Peyer's patch (tissue), 4 donors: ENCODE measurements at regions not wholly inside any gene's neighbourhood (a gene's known extent, or its start where the extent isn't known, plus 50 kb on each side); places are given as distances from the start of the nearest gene placed in this dataset.

Experiments used
- DNase-seq, 3 donors: peaks; one replicate each; pipeline ENCODE4 v3.0.0-alpha.2; 2017 to 2019
- H3K27ac ChIP-seq, 4 donors: fragments of 200-600 bp; sonication (generic); one replicate each; pipeline ENCODE4 v1.5.1; 2016 to 2019
- H3K27me3 ChIP-seq, 2 donors: fragments of 200-600 bp; sonication (generic); one replicate each; pipeline ENCODE4 v1.5.1; 2019
- H3K36me3 ChIP-seq, 3 donors: fragments of 200-600 bp; sonication (generic); one replicate each; pipeline ENCODE4 v1.5.1; 2016 to 2019
- H3K4me1 ChIP-seq, 4 donors: fragments of 200-600 bp; sonication (generic); one replicate each; pipeline ENCODE4 v1.5.1; 2016 to 2019
- H3K4me3 ChIP-seq, 4 donors: fragments of 200-600 bp; sonication (generic); 1 replicate in 3 of 4; 2 replicates in 1 of 4; pipeline ENCODE4 v1.5.1; 2016 to 2019; ENCODE audit warnings: mild to moderate bottlenecking in 1 of 4
- H3K9me3 ChIP-seq, 4 donors: fragments of 200-600 bp; sonication (generic); one replicate each; pipeline ENCODE4 v1.5.1; 2016 to 2019; ENCODE audit warnings: mild to moderate bottlenecking in 1 of 4
- POLR2A ChIP-seq, 2 donors: fragments of 450-650 bp; IDR thresholded peaks; one replicate each; pipeline ENCODE4 v1.5.1; 2017; ENCODE audit warnings: antibody characterized with exemption in 2 of 2, mild to moderate bottlenecking in 2 of 2, moderate library complexity in 2 of 2
- TF ChIP-seq, protein P1 (sequence below), 6 experiments: fragments of 450-650 bp in 4 of 6; fragments of 200-600 bp in 2 of 6; sonication (generic) in 1 of 6; IDR thresholded peaks; one replicate each; pipeline ENCODE4 v1.5.1; 2017 to 2019; ENCODE audit warnings: antibody characterized with exemption in 6 of 6, mild to moderate bottlenecking in 3 of 6, moderate library complexity in 1 of 6

DNA sequence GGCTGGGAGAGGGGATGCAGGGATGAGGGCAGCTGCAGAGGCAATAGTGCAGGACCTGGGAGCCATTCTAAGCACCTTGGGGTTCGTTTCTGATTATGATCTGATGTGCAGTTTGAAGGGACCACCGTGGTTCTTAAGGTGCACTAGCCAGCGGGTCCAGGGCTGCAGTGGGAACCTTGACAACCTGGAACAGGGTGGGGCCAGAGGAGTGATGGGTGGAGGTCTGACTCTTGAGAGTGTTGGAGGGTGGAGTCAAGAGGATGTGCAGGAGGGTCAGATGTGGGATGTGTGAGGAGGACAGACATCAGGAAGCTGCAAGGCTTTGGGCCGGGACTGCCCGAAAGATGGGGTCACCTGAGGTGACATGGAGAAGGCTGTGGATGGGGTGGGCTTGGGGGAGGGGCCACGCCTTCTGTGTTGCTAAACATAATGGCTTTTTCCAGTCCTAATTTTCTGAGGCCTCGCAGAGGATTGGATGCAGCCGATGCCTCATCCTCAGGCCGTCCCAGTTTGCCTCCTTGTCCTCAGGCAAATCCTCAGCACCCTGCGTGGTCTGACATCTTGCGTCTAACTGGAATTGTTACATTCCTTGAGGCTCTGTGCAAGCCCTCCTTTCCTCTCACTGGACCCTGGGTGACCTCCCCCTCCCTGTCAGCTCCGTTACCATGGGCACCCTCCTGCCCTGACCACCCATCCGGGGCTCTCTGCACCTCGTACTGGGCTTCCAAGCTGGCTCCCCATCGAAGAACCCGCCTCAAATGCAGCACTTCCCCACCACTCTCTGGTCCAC lies 61.4 kb upstream of the TRPM1 start:
- Histone ChIP-seq H3K27ac (no peak overlapping the region), H3K9me3 (no peaks in the 10 kb centered on the region), H3K4me1 (no peaks in the 10 kb centered on the region), H3K27me3 (no peaks in the 10 kb centered on the region), H3K4me3 (no peak overlapping the region), H3K36me3 (no peaks in the 10 kb centered on the region)
- TF ChIP-seq, protein P1, sequence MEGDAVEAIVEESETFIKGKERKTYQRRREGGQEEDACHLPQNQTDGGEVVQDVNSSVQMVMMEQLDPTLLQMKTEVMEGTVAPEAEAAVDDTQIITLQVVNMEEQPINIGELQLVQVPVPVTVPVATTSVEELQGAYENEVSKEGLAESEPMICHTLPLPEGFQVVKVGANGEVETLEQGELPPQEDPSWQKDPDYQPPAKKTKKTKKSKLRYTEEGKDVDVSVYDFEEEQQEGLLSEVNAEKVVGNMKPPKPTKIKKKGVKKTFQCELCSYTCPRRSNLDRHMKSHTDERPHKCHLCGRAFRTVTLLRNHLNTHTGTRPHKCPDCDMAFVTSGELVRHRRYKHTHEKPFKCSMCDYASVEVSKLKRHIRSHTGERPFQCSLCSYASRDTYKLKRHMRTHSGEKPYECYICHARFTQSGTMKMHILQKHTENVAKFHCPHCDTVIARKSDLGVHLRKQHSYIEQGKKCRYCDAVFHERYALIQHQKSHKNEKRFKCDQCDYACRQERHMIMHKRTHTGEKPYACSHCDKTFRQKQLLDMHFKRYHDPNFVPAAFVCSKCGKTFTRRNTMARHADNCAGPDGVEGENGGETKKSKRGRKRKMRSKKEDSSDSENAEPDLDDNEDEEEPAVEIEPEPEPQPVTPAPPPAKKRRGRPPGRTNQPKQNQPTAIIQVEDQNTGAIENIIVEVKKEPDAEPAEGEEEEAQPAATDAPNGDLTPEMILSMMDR (IDR thresholded peaks at IDR 0.05), result no peak
- no peak for TF ChIP-seq POLR2A (IDR thresholded peaks at IDR 0.05)
- DNase-seq, result no peak

GRCh38 chr15:31163769-31164572 lies 62.4 kb upstream of the TRPM1 start:
- no peaks in the 10 kb centered on the region for H3K4me1 ChIP-seq
- no peak overlapping the region for H3K4me3 ChIP-seq
- H3K27me3 ChIP-seq, result no peaks in the 10 kb centered on the region
- no peak overlapping the region for H3K27ac ChIP-seq
- no peaks in the 10 kb centered on the region for H3K36me3 ChIP-seq
- no peak for DNase-seq
- TF ChIP-seq, protein P1 (IDR thresholded peaks at IDR 0.05), result no peak
- no peak for TF ChIP-seq POLR2A (IDR thresholded peaks at IDR 0.05)
- H3K9me3 ChIP-seq, result no peaks in the 10 kb centered on the region

DNA sequence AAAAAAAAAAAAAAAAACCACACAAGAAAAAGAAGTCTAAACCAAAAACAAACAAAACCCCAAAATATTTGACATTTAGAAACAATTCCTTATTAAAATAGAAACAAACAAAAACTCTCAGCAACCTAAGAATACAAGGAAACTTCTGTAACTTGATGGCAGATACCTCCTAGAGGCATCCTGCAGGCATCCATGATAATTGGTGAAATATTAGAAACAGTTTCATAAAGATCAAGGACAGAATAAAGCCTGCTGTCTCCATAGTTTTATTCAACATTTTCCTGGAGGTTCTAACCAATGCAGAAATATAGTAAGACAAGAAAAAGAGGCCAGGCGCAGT lies 63.0 kb upstream of the TRPM1 start:
- Histone ChIP-seq H3K27me3 (no peaks in the 10 kb centered on the region), H3K27ac (no peak overlapping the region), H3K36me3 (no peaks in the 10 kb centered on the region), H3K9me3 (no peaks in the 10 kb centered on the region), H3K4me3 (no peak overlapping the region), H3K4me1 (no peaks in the 10 kb centered on the region)
- TF ChIP-seq, protein P1 (IDR thresholded peaks at IDR 0.05), result no peak
- TF ChIP-seq POLR2A (IDR thresholded peaks at IDR 0.05), result no peak
- DNase-seq, result no peak

- H3K27ac ChIP-seq, result no peak overlapping the region
- no peak for DNase-seq
- H3K4me1 ChIP-seq, result no peaks in the 10 kb centered on the region
- TF ChIP-seq POLR2A (IDR thresholded peaks at IDR 0.05), result no peak
- TF ChIP-seq, protein P1 (IDR thresholded peaks at IDR 0.05), result no peak
- H3K4me3 ChIP-seq, result no peak overlapping the region
- no peaks in the 10 kb centered on the region for H3K9me3 ChIP-seq
- H3K36me3 ChIP-seq, result no peaks in the 10 kb centered on the region
- H3K27me3 ChIP-seq, result no peaks in the 10 kb centered on the region
Measured at GRCh38 chr15:31169558-31169957, 68.0 kb upstream of the TRPM1 start.

- TF ChIP-seq, protein P1 (IDR thresholded peaks at IDR 0.05), result no peak
- TF ChIP-seq POLR2A (IDR thresholded peaks at IDR 0.05), result no peak
- no peak for DNase-seq
- Histone ChIP-seq H3K27me3 (no peaks in the 10 kb centered on the region), H3K36me3 (no peaks in the 10 kb centered on the region), H3K27ac (no peak overlapping the region), H3K9me3 (no peaks in the 10 kb centered on the region), H3K4me1 (no peaks in the 10 kb centered on the region), H3K4me3 (no peak overlapping the region)
Measured at GRCh38 chr15:31171731-31172130, 70.2 kb upstream of the TRPM1 start.
